ENCODE measurements at regions not wholly inside any gene's neighbourhood (a gene's known extent, or its start where the extent isn't known, plus 50 kb on each side); places are given as distances from the start of the nearest gene placed in this dataset.

- H3K79me2 ChIP-seq: no peaks in the 10 kb centered on the region
- no peak for TF ChIP-seq EZH2phosphoT487 (IDR thresholded peaks at IDR 0.05; ENCODE audit: low read depth, severe bottlenecking, unreplicated experiment)
- TF ChIP-seq, protein P1, sequence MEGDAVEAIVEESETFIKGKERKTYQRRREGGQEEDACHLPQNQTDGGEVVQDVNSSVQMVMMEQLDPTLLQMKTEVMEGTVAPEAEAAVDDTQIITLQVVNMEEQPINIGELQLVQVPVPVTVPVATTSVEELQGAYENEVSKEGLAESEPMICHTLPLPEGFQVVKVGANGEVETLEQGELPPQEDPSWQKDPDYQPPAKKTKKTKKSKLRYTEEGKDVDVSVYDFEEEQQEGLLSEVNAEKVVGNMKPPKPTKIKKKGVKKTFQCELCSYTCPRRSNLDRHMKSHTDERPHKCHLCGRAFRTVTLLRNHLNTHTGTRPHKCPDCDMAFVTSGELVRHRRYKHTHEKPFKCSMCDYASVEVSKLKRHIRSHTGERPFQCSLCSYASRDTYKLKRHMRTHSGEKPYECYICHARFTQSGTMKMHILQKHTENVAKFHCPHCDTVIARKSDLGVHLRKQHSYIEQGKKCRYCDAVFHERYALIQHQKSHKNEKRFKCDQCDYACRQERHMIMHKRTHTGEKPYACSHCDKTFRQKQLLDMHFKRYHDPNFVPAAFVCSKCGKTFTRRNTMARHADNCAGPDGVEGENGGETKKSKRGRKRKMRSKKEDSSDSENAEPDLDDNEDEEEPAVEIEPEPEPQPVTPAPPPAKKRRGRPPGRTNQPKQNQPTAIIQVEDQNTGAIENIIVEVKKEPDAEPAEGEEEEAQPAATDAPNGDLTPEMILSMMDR (IDR thresholded peaks at IDR 0.05; ENCODE audit: poor library complexity): no peak
- TF ChIP-seq EZH2 (IDR thresholded peaks at IDR 0.05; ENCODE audit: borderline replicate concordance): no peak
- no peaks in the 10 kb centered on the region for H3K9me3 ChIP-seq (ENCODE audit: low read depth)
- no peaks in the 10 kb centered on the region for H3K36me3 ChIP-seq (replicated peaks; ENCODE audit: insufficient read depth, low read depth)
- no peaks in the 10 kb centered on the region for H3K9me2 ChIP-seq (replicated peaks; ENCODE audit: insufficient read depth)
- H3K27ac ChIP-seq: no peak overlapping the region
- no peak overlapping the region for H3K4me3 ChIP-seq
- peaks cover 8% of the 10 kb centered on the region for H3K4me1 ChIP-seq (ENCODE audit: insufficient read depth)
- no peak overlapping the region for H3K4me2 ChIP-seq
- 48% methylated on average over 4 of the region's 4 CpGs for WGBS (ENCODE audit: low lambda C conversion rate, missing lambda C conversion rate)
- H2AFZ ChIP-seq: no peak overlapping the region
- no peaks in the 10 kb centered on the region for H3K27me3 ChIP-seq
- peak; percentile 18 for DNase-seq (ENCODE audit: low spot score)
- H4K20me1 ChIP-seq (ENCODE audit: insufficient read depth, poor library complexity, severe bottlenecking): no peaks in the 10 kb centered on the region
Observed at GRCh38 chr2:204012072-204012653, 75.6 kb downstream of the ICOS start.

DNA sequence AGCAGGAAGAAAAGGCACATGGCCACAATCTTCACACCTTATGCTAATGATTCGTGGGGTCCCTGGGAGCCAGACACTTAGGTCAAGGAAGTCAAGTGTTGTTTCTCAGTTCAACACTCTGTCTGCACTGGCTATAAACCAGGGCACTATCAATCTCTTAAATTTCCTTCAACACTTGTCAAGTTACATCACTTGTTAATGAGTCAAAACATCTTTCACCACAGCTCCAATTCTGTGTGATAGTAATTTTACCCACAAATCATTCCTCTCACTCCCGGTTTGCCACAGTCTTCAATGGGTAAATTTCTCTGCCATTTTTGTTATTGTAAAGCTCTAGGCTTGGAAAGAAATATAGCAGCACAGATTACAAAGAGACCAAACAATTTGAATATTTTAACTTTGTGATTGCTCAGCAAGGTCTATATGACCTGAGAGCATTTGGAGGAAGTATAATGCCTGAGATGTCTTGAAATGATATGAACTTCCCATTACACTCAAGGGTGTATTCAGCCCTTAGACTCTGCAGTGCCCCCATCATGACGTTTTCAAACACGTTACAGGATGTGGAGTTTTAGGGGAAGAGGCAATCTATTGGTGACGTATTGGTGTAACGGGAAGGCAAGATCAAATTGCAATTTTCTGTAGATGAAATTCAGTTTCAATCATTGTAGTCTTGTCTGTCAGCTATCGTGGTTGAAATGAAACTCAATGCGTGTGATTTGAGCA, 78.7 kb downstream of the ICOS start:
- H3K36me3 ChIP-seq (replicated peaks; ENCODE audit: insufficient read depth, low read depth): no peaks in the 10 kb centered on the region
- TF ChIP-seq EZH2phosphoT487 (IDR thresholded peaks at IDR 0.05; ENCODE audit: low read depth, severe bottlenecking, unreplicated experiment) (no peak), EZH2 (IDR thresholded peaks at IDR 0.05; ENCODE audit: borderline replicate concordance) (no peak)
- TF ChIP-seq, protein P1 (IDR thresholded peaks at IDR 0.05; ENCODE audit: poor library complexity): no peak
- H3K4me1 ChIP-seq (ENCODE audit: insufficient read depth): peaks cover 8% of the 10 kb centered on the region
- DNase-seq (ENCODE audit: low spot score): no peak
- WGBS (ENCODE audit: low lambda C conversion rate, missing lambda C conversion rate): 89% methylated on average over 8 of the region's 8 CpGs
- H4K20me1 ChIP-seq (ENCODE audit: insufficient read depth, poor library complexity, severe bottlenecking): no peaks in the 10 kb centered on the region
- H3K27me3 ChIP-seq: no peaks in the 10 kb centered on the region
- no peaks in the 10 kb centered on the region for H3K9me3 ChIP-seq (ENCODE audit: low read depth)
- H3K4me3 ChIP-seq: no peak overlapping the region
- H3K79me2 ChIP-seq: no peaks in the 10 kb centered on the region
- H3K9me2 ChIP-seq (replicated peaks; ENCODE audit: insufficient read depth): no peaks in the 10 kb centered on the region
- H2AFZ ChIP-seq: no peak overlapping the region
- H3K27ac ChIP-seq: no peak overlapping the region
- no peak overlapping the region for H3K4me2 ChIP-seq

DNA sequence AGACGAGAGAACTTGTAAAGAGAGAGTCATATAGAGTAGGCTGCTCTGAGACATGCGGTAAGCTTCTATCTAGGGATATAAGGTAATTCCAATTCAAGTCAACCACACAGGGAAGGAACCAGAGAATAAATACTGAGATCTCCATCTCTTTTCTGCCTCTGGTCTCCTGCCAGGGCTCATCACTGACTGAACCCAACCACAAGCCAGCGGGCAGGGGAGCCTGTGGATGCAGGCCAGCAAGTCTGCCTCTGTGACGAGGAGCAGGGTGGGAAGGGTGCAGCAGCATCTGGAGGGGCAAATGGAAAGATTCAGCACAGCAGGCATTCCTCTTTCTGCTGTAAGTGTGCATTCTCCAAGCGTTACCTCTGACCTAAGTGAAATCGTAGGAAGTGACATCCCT, 82.2 kb downstream of the ICOS start:
- H3K36me3 ChIP-seq (replicated peaks; ENCODE audit: insufficient read depth, low read depth): no peaks in the 10 kb centered on the region
- H3K4me1 ChIP-seq (ENCODE audit: insufficient read depth): no peaks in the 10 kb centered on the region
- TF ChIP-seq EZH2 (IDR thresholded peaks at IDR 0.05; ENCODE audit: borderline replicate concordance) (no peak), EZH2phosphoT487 (IDR thresholded peaks at IDR 0.05; ENCODE audit: low read depth, severe bottlenecking, unreplicated experiment) (no peak)
- TF ChIP-seq, protein P1 (IDR thresholded peaks at IDR 0.05; ENCODE audit: poor library complexity): no peak
- H3K9me2 ChIP-seq (replicated peaks; ENCODE audit: insufficient read depth): no peaks in the 10 kb centered on the region
- no peaks in the 10 kb centered on the region for H3K9me3 ChIP-seq (ENCODE audit: low read depth)
- H3K79me2 ChIP-seq: no peaks in the 10 kb centered on the region
- WGBS (ENCODE audit: low lambda C conversion rate, missing lambda C conversion rate): 92% methylated on average over 6 of the region's 6 CpGs
- H3K27ac ChIP-seq: no peak overlapping the region
- DNase-seq (ENCODE audit: low spot score): no peak
- no peak overlapping the region for H3K4me2 ChIP-seq
- H3K27me3 ChIP-seq: no peaks in the 10 kb centered on the region
- no peak overlapping the region for H2AFZ ChIP-seq
- H3K4me3 ChIP-seq: no peak overlapping the region
- H4K20me1 ChIP-seq (ENCODE audit: insufficient read depth, poor library complexity, severe bottlenecking): no peaks in the 10 kb centered on the region
